Prostate gland (tissue), 2 donors: ENCODE measurements at regions not wholly inside any gene's neighbourhood (a gene's known extent, or its start where the extent isn't known, plus 50 kb on each side); places are given as distances from the start of the nearest gene placed in this dataset.

Experiments used
- CTCF ChIP-seq, 4 experiments: fragments of 200-600 bp in 2 of 4; fragments of 450-650 bp in 2 of 4; sonication (generic) in 2 of 4; IDR thresholded peaks; 1 replicate in 3 of 4; 2 replicates in 1 of 4; pipeline ENCODE4 v1.5.1; 2016 to 2019; ENCODE audit warnings: antibody characterized with exemption in 4 of 4, mild to moderate bottlenecking in 2 of 4, moderate library complexity in 2 of 4
- POLR2A ChIP-seq: fragments of 450-650 bp; IDR thresholded peaks from one replicate; pipeline ENCODE4 v1.6.1; 2016; ENCODE audit warnings: antibody characterized with exemption, mild to moderate bottlenecking
- POLR2AphosphoS5 ChIP-seq: sonication (generic); formaldehyde crosslinking; IDR thresholded peaks from one replicate; pipeline ENCODE4 v1.6.1; 2017; ENCODE audit warnings: antibody characterized with exemption

GRCh38 chr2:111537078-111537655 lies 346.8 kb downstream of the ANAPC1 start:
- TF ChIP-seq CTCF (IDR thresholded peaks at IDR 0.05) (no peak), POLR2AphosphoS5 (no peak), POLR2A (no peak)
